ENCODE measurements at regions not wholly inside any gene's neighbourhood (a gene's known extent, or its start where the extent isn't known, plus 50 kb on each side); places are given as distances from the start of the nearest gene placed in this dataset.

GRCh38 chr6:21870076-21870730 lies 276.7 kb downstream of the SOX4 start:
- no peak for TF ChIP-seq POLR2A (IDR thresholded peaks at IDR 0.05)
- TF ChIP-seq, protein P1, sequence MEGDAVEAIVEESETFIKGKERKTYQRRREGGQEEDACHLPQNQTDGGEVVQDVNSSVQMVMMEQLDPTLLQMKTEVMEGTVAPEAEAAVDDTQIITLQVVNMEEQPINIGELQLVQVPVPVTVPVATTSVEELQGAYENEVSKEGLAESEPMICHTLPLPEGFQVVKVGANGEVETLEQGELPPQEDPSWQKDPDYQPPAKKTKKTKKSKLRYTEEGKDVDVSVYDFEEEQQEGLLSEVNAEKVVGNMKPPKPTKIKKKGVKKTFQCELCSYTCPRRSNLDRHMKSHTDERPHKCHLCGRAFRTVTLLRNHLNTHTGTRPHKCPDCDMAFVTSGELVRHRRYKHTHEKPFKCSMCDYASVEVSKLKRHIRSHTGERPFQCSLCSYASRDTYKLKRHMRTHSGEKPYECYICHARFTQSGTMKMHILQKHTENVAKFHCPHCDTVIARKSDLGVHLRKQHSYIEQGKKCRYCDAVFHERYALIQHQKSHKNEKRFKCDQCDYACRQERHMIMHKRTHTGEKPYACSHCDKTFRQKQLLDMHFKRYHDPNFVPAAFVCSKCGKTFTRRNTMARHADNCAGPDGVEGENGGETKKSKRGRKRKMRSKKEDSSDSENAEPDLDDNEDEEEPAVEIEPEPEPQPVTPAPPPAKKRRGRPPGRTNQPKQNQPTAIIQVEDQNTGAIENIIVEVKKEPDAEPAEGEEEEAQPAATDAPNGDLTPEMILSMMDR (IDR thresholded peaks at IDR 0.05) = no peak

All from adrenal gland (tissue), 5 donors.